ENCODE measurements at regions not wholly inside any gene's neighbourhood (a gene's known extent, or its start where the extent isn't known, plus 50 kb on each side); places are given as distances from the start of the nearest gene placed in this dataset.

GRCh38 chr13:111640006-111640405 lies 319.6 kb downstream of the TEX29 start:
- Histone ChIP-seq H3K4me1 (ENCODE audit: insufficient read depth, low read length, poor library complexity, severe bottlenecking) (no peaks in the 10 kb centered on the region), H4K20me1 (ENCODE audit: insufficient read depth, low read length, poor library complexity, severe bottlenecking) (no peaks in the 10 kb centered on the region), H3K9me3 (ENCODE audit: insufficient read depth, low read depth, low read length) (peaks cover 3% of the 10 kb centered on the region; the same call in 1 of the 2 replicates), H2AFZ (ENCODE audit: low read length) (no peak overlapping the region), H3K9me2 (replicated peaks; ENCODE audit: low read depth, low read length) (no peaks in the 10 kb centered on the region), H3F3A (ENCODE audit: low read depth) (no peaks in the 10 kb centered on the region), H3K4me2 (ENCODE audit: low read depth, low read length, poor library complexity, severe bottlenecking) (no peak overlapping the region), H3K4me3 (ENCODE audit: low read length, poor library complexity, severe bottlenecking) (no peak overlapping the region), H3K27me3 (ENCODE audit: insufficient read depth, low read length, poor library complexity, severe bottlenecking) (no peaks in the 10 kb centered on the region), H3K9ac (ENCODE audit: low read depth, low read length, poor library complexity, severe bottlenecking) (no peak overlapping the region), H3K79me2 (ENCODE audit: insufficient read depth, low read length) (no peaks in the 10 kb centered on the region), H3K36me3 (ENCODE audit: insufficient read depth, low read length) (no peaks in the 10 kb centered on the region)
- TF ChIP-seq EZH2phosphoT487 (IDR thresholded peaks at IDR 0.05; ENCODE audit: borderline replicate concordance): no peak
- TF ChIP-seq CTCF (conservative IDR thresholded peaks at IDR 0.05; ENCODE audit: low read length): no peak

- Histone ChIP-seq H3K27me3 (ENCODE audit: insufficient read depth, low read length, poor library complexity, severe bottlenecking) (no peaks in the 10 kb centered on the region), H3K4me1 (ENCODE audit: insufficient read depth, low read length, poor library complexity, severe bottlenecking) (no peaks in the 10 kb centered on the region), H3K79me2 (ENCODE audit: insufficient read depth, low read length) (no peaks in the 10 kb centered on the region), H3K9me2 (replicated peaks; ENCODE audit: low read depth, low read length) (no peaks in the 10 kb centered on the region), H3K9ac (ENCODE audit: low read depth, low read length, poor library complexity, severe bottlenecking) (no peak overlapping the region), H3K4me2 (ENCODE audit: low read depth, low read length, poor library complexity, severe bottlenecking) (no peak overlapping the region), H2AFZ (ENCODE audit: low read length) (no peak overlapping the region), H3K4me3 (ENCODE audit: low read length, poor library complexity, severe bottlenecking) (no peak overlapping the region), H3K9me3 (ENCODE audit: insufficient read depth, low read depth, low read length) (peaks cover 3% of the 10 kb centered on the region; the same call in 1 of the 2 replicates), H4K20me1 (ENCODE audit: insufficient read depth, low read length, poor library complexity, severe bottlenecking) (no peaks in the 10 kb centered on the region), H3K36me3 (ENCODE audit: insufficient read depth, low read length) (no peaks in the 10 kb centered on the region), H3F3A (ENCODE audit: low read depth) (no peaks in the 10 kb centered on the region)
- TF ChIP-seq EZH2phosphoT487 (IDR thresholded peaks at IDR 0.05; ENCODE audit: borderline replicate concordance) (no peak), CTCF (conservative IDR thresholded peaks at IDR 0.05; ENCODE audit: low read length) (no peak)
These were observed 320.0 kb downstream of the TEX29 start for GRCh38 chr13:111640476-111640875.

GRCh38 chr13:111642156-111642767 lies 321.8 kb downstream of the TEX29 start:
- H3K9me2 ChIP-seq (replicated peaks; ENCODE audit: low read depth, low read length): no peaks in the 10 kb centered on the region
- no peaks in the 10 kb centered on the region for H3K36me3 ChIP-seq (ENCODE audit: insufficient read depth, low read length)
- no peak for TF ChIP-seq CTCF (conservative IDR thresholded peaks at IDR 0.05; ENCODE audit: low read length)
- TF ChIP-seq EZH2phosphoT487 (IDR thresholded peaks at IDR 0.05; ENCODE audit: borderline replicate concordance): no peak
- no peak overlapping the region for H3K9ac ChIP-seq (ENCODE audit: low read depth, low read length, poor library complexity, severe bottlenecking)
- H3K4me1 ChIP-seq (ENCODE audit: insufficient read depth, low read length, poor library complexity, severe bottlenecking): no peaks in the 10 kb centered on the region
- H3K79me2 ChIP-seq (ENCODE audit: insufficient read depth, low read length): no peaks in the 10 kb centered on the region
- H3K4me3 ChIP-seq (ENCODE audit: low read length, poor library complexity, severe bottlenecking): no peak overlapping the region
- H2AFZ ChIP-seq (ENCODE audit: low read length): no peak overlapping the region
- no peaks in the 10 kb centered on the region for H3F3A ChIP-seq (ENCODE audit: low read depth)
- H3K4me2 ChIP-seq (ENCODE audit: low read depth, low read length, poor library complexity, severe bottlenecking): no peak overlapping the region
- H3K27me3 ChIP-seq (ENCODE audit: insufficient read depth, low read length, poor library complexity, severe bottlenecking): no peaks in the 10 kb centered on the region
- peaks cover 3% of the 10 kb centered on the region; the same call in 1 of the 2 replicates for H3K9me3 ChIP-seq (ENCODE audit: insufficient read depth, low read depth, low read length)
- no peaks in the 10 kb centered on the region for H4K20me1 ChIP-seq (ENCODE audit: insufficient read depth, low read length, poor library complexity, severe bottlenecking)

Data from Loucy (cell line).